GM23338 (cell line): ENCODE measurements at regions not wholly inside any gene's neighbourhood (a gene's known extent, or its start where the extent isn't known, plus 50 kb on each side); places are given as distances from the start of the nearest gene placed in this dataset.

Experiments
- ATAC-seq: fragments of 200-7000 bp; cut with Tn5 transposase; 3 replicates; pipeline ENCODE4 v1.9.1; 2020
- DNase-seq: peaks from one replicate; pipeline ENCODE4 v3.0.0-alpha.2; 2015; ENCODE audit warnings: low spot score
- H2AFZ ChIP-seq: fragments of 200-600 bp; sonication (generic); 2 replicates; pipeline ENCODE4 v1.8.0; 2016; ENCODE audit warnings: antibody characterized with exemption, mild to moderate bottlenecking, moderate library complexity
- H3F3A ChIP-seq: fragments of 200-600 bp; sonication (generic); replicated peaks from 2 replicates; pipeline ENCODE4 v1.8.0; 2017; ENCODE audit warnings: antibody characterized with exemption, mixed run types, low read depth
- H3K27ac ChIP-seq: fragments of 200-600 bp; sonication (generic); 2 replicates; pipeline ENCODE4 v1.6.1; 2016; ENCODE audit warnings: low read depth
- H3K27me3 ChIP-seq: fragments of 200-600 bp; sonication (generic); 2 replicates; pipeline ENCODE4 v1.8.0; 2016; ENCODE audit warnings: mild to moderate bottlenecking, mixed run types, moderate library complexity; ENCODE audit not compliant: insufficient read depth
- H3K36me3 ChIP-seq: fragments of 200-600 bp; sonication (generic); 2 replicates; pipeline ENCODE4 v1.8.0; 2016; ENCODE audit warnings: mild to moderate bottlenecking; ENCODE audit not compliant: insufficient read depth
- H3K4me1 ChIP-seq: fragments of 200-600 bp; sonication (generic); 2 replicates; pipeline ENCODE4 v1.8.0; 2016; ENCODE audit warnings: mild to moderate bottlenecking, moderate library complexity; ENCODE audit not compliant: insufficient read depth
- H3K4me2 ChIP-seq: fragments of 200-600 bp; sonication (generic); 2 replicates; pipeline ENCODE4 v1.7.1; 2017; ENCODE audit warnings: mixed run types
- H3K4me3 ChIP-seq: fragments of 200-600 bp; sonication (generic); 2 replicates; pipeline ENCODE4 v1.6.1; 2016; ENCODE audit warnings: mixed run types
- H3K79me2 ChIP-seq: fragments of 200-600 bp; sonication (generic); replicated peaks from 2 replicates; pipeline ENCODE4 v1.8.0; 2017; ENCODE audit warnings: mild to moderate bottlenecking; ENCODE audit not compliant: insufficient read depth
- H3K9me2 ChIP-seq: fragments of 200-600 bp; sonication (generic); 2 replicates; pipeline ENCODE4 v1.8.0; 2017; ENCODE audit not compliant: insufficient read depth
- H4K20me1 ChIP-seq: fragments of 200-600 bp; sonication (generic); replicated peaks from 2 replicates; pipeline ENCODE4 v1.8.0; 2017; ENCODE audit warnings: mild to moderate bottlenecking; ENCODE audit not compliant: insufficient read depth
- H3K27ac Mint-ChIP-seq: 2 replicates; pipeline ENCODE4 v1.8.0; 2020; ENCODE audit warnings: inconsistent platforms, mild to moderate bottlenecking, moderate library complexity, mixed read lengths
- H3K27me3 Mint-ChIP-seq: 3 replicates; pipeline ENCODE4 v1.8.0; 2022; ENCODE audit warnings: low read depth, mild to moderate bottlenecking, moderate library complexity, mixed read lengths, inconsistent platforms; ENCODE audit not compliant: insufficient read depth, poor library complexity
- H3K36me3 Mint-ChIP-seq: 3 replicates; pipeline ENCODE4 v1.8.0; 2021; ENCODE audit warnings: low read depth, mild to moderate bottlenecking, inconsistent platforms, moderate library complexity, mixed read lengths
- H3K4me1 Mint-ChIP-seq: 3 replicates; pipeline ENCODE4 v1.8.0; 2020; ENCODE audit warnings: mild to moderate bottlenecking, inconsistent platforms, mixed read lengths
- H3K4me3 Mint-ChIP-seq: 3 replicates; pipeline ENCODE4 v1.8.0; 2021; ENCODE audit warnings: moderate library complexity, mild to moderate bottlenecking, inconsistent platforms, mixed read lengths
- H3K9me3 Mint-ChIP-seq: 3 replicates; pipeline ENCODE4 v1.8.0; 2020; ENCODE audit warnings: moderate library complexity, mild to moderate bottlenecking, inconsistent platforms, mixed read lengths
- CREB1 ChIP-seq: fragments of 250-450 bp; sonication (Bioruptor Pico); IDR thresholded peaks from 2 replicates; pipeline ENCODE4 v1.5.0; 2020; ENCODE audit warnings: low read depth, mild to moderate bottlenecking, moderate library complexity
- CTCF ChIP-seq, 2 experiments: fragments of 200-600 bp in 1 of 2; sonication (generic) in 1 of 2; conservative IDR thresholded peaks; 2 replicates each; pipeline versions ENCODE4 v1.5.1 to v1.6.1; 2016 to 2017; ENCODE audit warnings: antibody characterized with exemption in 2 of 2, low read depth in 2 of 2, mild to moderate bottlenecking in 2 of 2, moderate library complexity in 1 of 2
- EZH2 ChIP-seq: fragments of 200-600 bp; sonication (generic); IDR thresholded peaks from one replicate; pipeline ENCODE4 v1.8.0; 2017; ENCODE audit warnings: antibody characterized with exemption, mild to moderate bottlenecking, low read depth; ENCODE audit not compliant: unreplicated experiment
- JUNB ChIP-seq: IDR thresholded peaks from one replicate; pipeline ENCODE4 v1.6.1; 2016; ENCODE audit warnings: antibody characterized with exemption; ENCODE audit not compliant: unreplicated experiment
- NANOG ChIP-seq: IDR thresholded peaks from 2 replicates; pipeline ENCODE4 v1.6.1; 2016; ENCODE audit warnings: antibody characterized with exemption, borderline replicate concordance
- POLR2AphosphoS5 ChIP-seq: IDR thresholded peaks from 2 replicates; pipeline ENCODE4 v1.6.1; 2016; ENCODE audit warnings: antibody characterized with exemption, low read depth
- REST ChIP-seq: IDR thresholded peaks from one replicate; pipeline ENCODE4 v1.6.1; 2018; ENCODE audit warnings: antibody characterized with exemption; ENCODE audit not compliant: unreplicated experiment
- ZNF114 ChIP-seq: fragments of 250-450 bp; sonication (Bioruptor Pico); IDR thresholded peaks from 2 replicates; pipeline ENCODE4 v1.5.0; 2020; ENCODE audit warnings: mild to moderate bottlenecking, moderate library complexity
- ZNF331 ChIP-seq: fragments of 250-450 bp; sonication (Bioruptor Pico); IDR thresholded peaks from 2 replicates; pipeline ENCODE4 v1.5.0; 2020; ENCODE audit warnings: low read depth, mild to moderate bottlenecking, moderate library complexity
- ZNF462 ChIP-seq: fragments of 250-450 bp; sonication (Bioruptor Pico); IDR thresholded peaks from 2 replicates; pipeline ENCODE4 v1.5.0; 2020; ENCODE audit warnings: mild to moderate bottlenecking, moderate library complexity

GRCh38 chr2:131590366-131590765 is 62.7 kb downstream of the CCDC74A start:
- no peak for TF ChIP-seq EZH2
- no peak for TF ChIP-seq ZNF331 (CRISPR knock-in tag)
- TF ChIP-seq CREB1 (CRISPR knock-in tag): no peak
- no peak for TF ChIP-seq CTCF (conservative IDR thresholded peaks at IDR 0.05; ENCODE audit: low read depth in 2 of 2)
- no peak for TF ChIP-seq POLR2AphosphoS5
- TF ChIP-seq JUNB: no peak
- no peak for TF ChIP-seq NANOG
- no peak for TF ChIP-seq ZNF462 (CRISPR knock-in tag)
- TF ChIP-seq ZNF114 (CRISPR knock-in tag): no peak
- TF ChIP-seq REST: no peak
- no peaks in the 10 kb centered on the region for H3K4me1 ChIP-seq
- H3K9me2 ChIP-seq: no peaks in the 10 kb centered on the region
- Mint-ChIP-seq H3K4me1 (no peaks in the 10 kb centered on the region), H3K4me3 (no peak overlapping the region), H3K27me3 (no peaks in the 10 kb centered on the region), H3K27ac (no peak overlapping the region), H3K9me3 (no peaks in the 10 kb centered on the region), H3K36me3 (no peaks in the 10 kb centered on the region)
- H3F3A ChIP-seq: no peaks in the 10 kb centered on the region
- H3K4me3 ChIP-seq: no peak overlapping the region
- no peak overlapping the region for H3K4me2 ChIP-seq
- H3K36me3 ChIP-seq: no peaks in the 10 kb centered on the region
- ATAC-seq: no peak
- H3K27me3 ChIP-seq: no peaks in the 10 kb centered on the region
- H3K27ac ChIP-seq: no peak overlapping the region
- H3K79me2 ChIP-seq: no peaks in the 10 kb centered on the region
- H2AFZ ChIP-seq: no peak overlapping the region
- H4K20me1 ChIP-seq: no peaks in the 10 kb centered on the region
- DNase-seq: no peak
